ENCODE measurements at regions not wholly inside any gene's neighbourhood (a gene's known extent, or its start where the extent isn't known, plus 50 kb on each side); places are given as distances from the start of the nearest gene placed in this dataset.

DNA sequence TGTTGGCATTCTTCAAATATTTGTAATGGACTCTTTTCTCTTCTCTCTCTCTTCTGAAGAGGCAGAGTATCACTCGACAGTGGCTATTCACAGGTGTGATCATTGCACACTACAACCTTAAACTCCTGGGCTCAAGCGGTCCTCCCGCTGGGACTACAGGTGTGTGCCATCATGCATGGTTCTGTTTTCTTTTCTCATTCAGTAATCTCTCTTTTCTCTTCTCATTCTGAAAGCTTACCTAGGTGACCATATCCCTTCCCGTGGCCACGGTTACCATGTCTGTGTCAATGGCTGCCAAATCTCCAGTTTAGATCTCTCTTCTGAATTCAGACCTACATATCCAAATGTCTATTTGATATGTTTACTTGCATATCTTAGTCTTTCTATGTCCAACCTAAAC is 96.3 kb downstream of the SOX2 start:
- TF ChIP-seq POLR2A (IDR thresholded peaks at IDR 0.05; ENCODE audit: low read length) (no peak), GATA1 (IDR thresholded peaks at IDR 0.05; ENCODE audit: low read depth, low read length) (no peak)
